Fibroblast of lung (primary cell): ENCODE measurements at regions not wholly inside any gene's neighbourhood (a gene's known extent, or its start where the extent isn't known, plus 50 kb on each side); places are given as distances from the start of the nearest gene placed in this dataset.
A peak's percentile ranks its signal among the peaks of the same experiment; 100 is the strongest.
"Not testable (repeated sequence)": the region's sequence is repeated elsewhere in the genome, so short reads cannot be mapped to it uniquely, and the experiment has no call there.

ENCODE experiments used
- DNase-seq, 2 donors: peaks; one replicate each; pipeline versions ENCODE4 v3.0.0 to v3.0.0-alpha.2; 2010; ENCODE audit warnings: low read depth in 2 of 2
- H2AFZ ChIP-seq: 2 replicates; pipeline ENCODE4 v1.5.1; 2012; ENCODE audit warnings: low read length, control low read depth, inconsistent platforms
- H3K27ac ChIP-seq: 2 replicates; pipeline ENCODE4 v1.5.1; 2011; ENCODE audit warnings: low read length, control low read depth; ENCODE audit not compliant: insufficient read depth
- H3K27me3 ChIP-seq: 2 replicates; pipeline ENCODE4 v1.5.1; 2011; ENCODE audit warnings: mild to moderate bottlenecking, low read length; ENCODE audit not compliant: control insufficient read depth, insufficient read depth
- H3K36me3 ChIP-seq: 2 replicates; pipeline ENCODE4 v1.5.1; 2011; ENCODE audit warnings: low read length; ENCODE audit not compliant: control insufficient read depth, insufficient read depth
- H3K4me1 ChIP-seq: 2 replicates; pipeline ENCODE4 v1.5.1; 2011; ENCODE audit warnings: low read length; ENCODE audit not compliant: control insufficient read depth, insufficient read depth; ENCODE audit errors: extremely low read depth
- H3K4me2 ChIP-seq: 2 replicates; pipeline ENCODE4 v1.5.1; 2011; ENCODE audit warnings: low read length, control low read depth; ENCODE audit not compliant: insufficient read depth; ENCODE audit errors: extremely low read depth
- H3K4me3 ChIP-seq, 4 experiments: fragments of 200-600 bp in 1 of 4; sonication (generic) in 1 of 4; replicated peaks in 1 of 4; 2 replicates each; pipeline ENCODE4 v1.5.1; 2011 to 2016; ENCODE audit warnings: low read length in 4 of 4, low read depth in 3 of 4, mild to moderate bottlenecking in 3 of 4, control low read depth in 2 of 4, inconsistent platforms in 1 of 4, mixed read lengths in 1 of 4; ENCODE audit not compliant: insufficient read depth in 1 of 4; ENCODE audit errors: control extremely low read depth in 1 of 4
- H3K79me2 ChIP-seq: 2 replicates; pipeline ENCODE4 v1.5.1; 2012; ENCODE audit warnings: mild to moderate bottlenecking, low read length, inconsistent platforms; ENCODE audit not compliant: control insufficient read depth, insufficient read depth
- H3K9ac ChIP-seq: 2 replicates; pipeline ENCODE4 v1.5.1; 2011; ENCODE audit warnings: mild to moderate bottlenecking, low read length, control low read depth; ENCODE audit not compliant: insufficient read depth
- H3K9me3 ChIP-seq: 2 replicates; pipeline ENCODE4 v1.5.1; 2012; ENCODE audit warnings: low read depth, low read length; ENCODE audit not compliant: control insufficient read depth, insufficient read depth
- H4K20me1 ChIP-seq: 2 replicates; pipeline ENCODE4 v1.5.1; 2011; ENCODE audit warnings: low read length; ENCODE audit not compliant: control insufficient read depth, insufficient read depth; ENCODE audit errors: extremely low read depth
- CTCF ChIP-seq, 2 donors: IDR thresholded peaks in 1 of 2; conservative IDR thresholded peaks in 1 of 2; 1 replicate in 1 of 2; 2 replicates in 1 of 2; pipeline ENCODE4 v1.5.1; 2011 to 2012; ENCODE audit warnings: low read length in 2 of 2, control low read depth in 1 of 2, inconsistent platforms in 1 of 2, low read depth in 1 of 2, mild to moderate bottlenecking in 1 of 2
- EZH2 ChIP-seq: IDR thresholded peaks from 2 replicates; pipeline ENCODE4 v1.5.1; 2012; ENCODE audit warnings: low read length, control low read depth, mild to moderate bottlenecking; ENCODE audit errors: missing control alignments

GRCh38 chr14:21902561-21903181, 229.1 kb upstream of the OR4E1 start:
- Histone ChIP-seq H3K36me3 (no peaks in the 10 kb centered on the region), H3K4me1 (no peaks in the 10 kb centered on the region), H3K9ac (no peak overlapping the region)

DNA sequence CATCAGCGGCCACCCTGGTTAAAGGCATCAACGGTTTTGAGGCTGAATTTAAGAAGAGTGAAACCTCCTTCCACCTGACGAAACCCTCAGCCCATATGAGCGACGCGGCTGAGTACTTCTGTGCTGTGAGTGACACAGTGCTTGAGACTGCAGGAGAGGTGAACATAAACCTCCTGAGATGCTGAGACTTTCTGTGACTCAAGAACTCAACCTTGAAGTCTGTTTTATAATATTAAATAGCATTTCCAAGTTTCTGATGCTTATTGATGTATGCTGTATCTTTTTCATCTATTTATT, 221.2 kb upstream of the OR4E1 start:
- not testable (repeated sequence) for H3K36me3 ChIP-seq, H3K4me1 ChIP-seq, H3K4me3 ChIP-seq

More at GRCh38 chr14:21902561-21903181, 229.1 kb upstream of the OR4E1 start:
- Histone ChIP-seq H3K4me2 (no peak overlapping the region), H4K20me1 (no peaks in the 10 kb centered on the region), H3K27me3 (no peaks in the 10 kb centered on the region), H3K79me2 (no peaks in the 10 kb centered on the region), H3K9me3 (no peaks in the 10 kb centered on the region), H2AFZ (no peak overlapping the region), H3K27ac (no peak overlapping the region), H3K4me3 (no peak overlapping the region)
- TF ChIP-seq CTCF (conservative IDR thresholded peaks at IDR 0.05 in 1 of 2, IDR thresholded peaks at IDR 0.05 in 1 of 2; ENCODE audit: low read depth in 1 of 2, low read length in 2 of 2) (peak in 1 of 2 donors; percentile 24), EZH2 (no peak)
- no peak for DNase-seq

GRCh38 chr14:21894003-21894897, 220.6 kb upstream of the OR4E1 start:
- DNase-seq: no peak
- Histone ChIP-seq H3K9ac (no peak overlapping the region), H3K79me2 (no peaks in the 10 kb centered on the region), H4K20me1 (no peaks in the 10 kb centered on the region), H2AFZ (no peak overlapping the region), H3K4me2 (no peak overlapping the region), H3K4me1 (no peaks in the 10 kb centered on the region), H3K27ac (no peak overlapping the region), H3K9me3 (no peaks in the 10 kb centered on the region), H3K36me3 (no peaks in the 10 kb centered on the region), H3K4me3 (no peak overlapping the region), H3K27me3 (no peaks in the 10 kb centered on the region)
- TF ChIP-seq EZH2: no peak
- TF ChIP-seq CTCF (conservative IDR thresholded peaks at IDR 0.05 in 1 of 2, IDR thresholded peaks at IDR 0.05 in 1 of 2; ENCODE audit: low read depth in 1 of 2, low read length in 2 of 2): no peak

More for the DNA sequence above, 221.2 kb upstream of the OR4E1 start:
- not testable (repeated sequence) for H3K79me2 ChIP-seq, H3K9ac ChIP-seq, DNase-seq, H3K4me2 ChIP-seq, H3K27ac ChIP-seq, H4K20me1 ChIP-seq, H2AFZ ChIP-seq, H3K27me3 ChIP-seq, H3K9me3 ChIP-seq
